ENCODE measurements at regions not wholly inside any gene's neighbourhood (a gene's known extent, or its start where the extent isn't known, plus 50 kb on each side); places are given as distances from the start of the nearest gene placed in this dataset.

- intact Hi-C loops (cut with micrococcal nuclease), result no loop called here
- Histone ChIP-seq H2AK5ac (ENCODE audit: low read depth, low read length) (no peak overlapping the region; the same call in 1 of the 2 replicates), H3K27ac (ENCODE audit: insufficient read depth, low read length) (peak overlapping the region; percentile 48; the same call in 1 of the 2 replicates), H2BK15ac (ENCODE audit: low read depth, low read length) (peak overlapping the region; percentile 50; the same call in 1 of the 3 replicates), H2BK120ac (ENCODE audit: low read depth, low read length) (no peak overlapping the region), H2AFZ (replicated peaks; ENCODE audit: low read length, poor library complexity) (no peak overlapping the region), H3K9me1 (ENCODE audit: insufficient read depth, low read length) (no peaks in the 10 kb centered on the region), H4K8ac (ENCODE audit: low read depth in 2 of 2, low read length in 2 of 2) (peak overlapping the region in 1 of 2 experiments; percentile 61; a peak in 1 of 4 replicates), H3K79me1 (ENCODE audit: low read depth in 1 of 2, low read length in 2 of 2) (no peaks in the 10 kb centered on the region), H2AK9ac (replicated peaks; ENCODE audit: low read depth, low read length, poor library complexity) (no peak overlapping the region), H4K91ac (ENCODE audit: insufficient read depth, low read depth, low read length) (peak overlapping the region; percentile 4; the same call in 1 of the 2 replicates), H3K14ac (replicated peaks; ENCODE audit: low read depth, low read length) (no peak overlapping the region), H4K20me1 (ENCODE audit: insufficient read depth, low read length) (no peaks in the 10 kb centered on the region), H3K4me1 (ENCODE audit: control insufficient read depth, insufficient read depth, low read length) (peaks cover 6% of the 10 kb centered on the region), H3K18ac (ENCODE audit: low read depth, low read length) (peak overlapping the region; percentile 31), H3K4me2 (ENCODE audit: low read depth, low read length) (no peak overlapping the region), H3K9me3 (ENCODE audit: control insufficient read depth, insufficient read depth, low read length) (no peaks in the 10 kb centered on the region), H2BK20ac (ENCODE audit: low read depth, low read length) (no peak overlapping the region; the same call in 1 of the 2 replicates), H3K4me3 (ENCODE audit: insufficient read depth, low read depth, low read length) (no peak overlapping the region), H2BK5ac (ENCODE audit: low read depth, low read length, poor library complexity, severe bottlenecking) (no peak overlapping the region), H3K23ac (ENCODE audit: low read depth, low read length) (no peak overlapping the region), H3K9ac (ENCODE audit: low read depth, low read length) (no peak overlapping the region), H3K27me3 (ENCODE audit: control insufficient read depth, insufficient read depth, low read length) (no peaks in the 10 kb centered on the region), H4K5ac (ENCODE audit: low read depth, low read length) (peak overlapping the region; percentile 4), H3K36me3 (ENCODE audit: control insufficient read depth, insufficient read depth, low read length) (no peaks in the 10 kb centered on the region), H3K56ac (ENCODE audit: extremely low read depth, insufficient read depth, low read length) (no peak overlapping the region), H3K4ac (ENCODE audit: low read depth, low read length) (no peak overlapping the region)
- dilution Hi-C loops (cut with HindIII; ENCODE audit: low sequenced_read_pairs, unreplicated experiment), result no loop called here
- POLR2A ChIA-PET (ENCODE audit: unreplicated experiment), result no interaction called here
- WGBS, 2 experiments (ENCODE audit: extremely low coverage in 2 of 2, insufficient read length in 1 of 2), result no CpG with 5 or more reads among the region's 5 CpGs
- CTCF ChIA-PET, result no interaction called here
- ATAC-seq (ENCODE audit: low read depth) (peak; percentile 14; the same call in 1 of the 2 replicates), DNase-seq (peak; percentile 20)
- TF ChIP-seq MAFK (IDR thresholded peaks at IDR 0.05; ENCODE audit: low read depth, low read length), result no peak
- no peak for TF ChIP-seq MAZ (IDR thresholded peaks at IDR 0.05; ENCODE audit: borderline replicate concordance, low read depth, low read length)
- TF ChIP-seq ELK1 (IDR thresholded peaks at IDR 0.05; ENCODE audit: borderline replicate concordance, low read depth, low read length), result no peak
- peak; percentile 76 for TF ChIP-seq CEBPB (IDR thresholded peaks at IDR 0.05; ENCODE audit: low read depth, low read length)
- in situ Hi-C loops (cut with MboI; ENCODE audit: low sequenced_read_pairs), result no loop called here
- no TSS peak for BruUV-seq (replicated peaks)
Observed at GRCh38 chrX:10952619-10953018, 158.5 kb upstream of the HCCS start.
